ENCODE measurements at regions not wholly inside any gene's neighbourhood (a gene's known extent, or its start where the extent isn't known, plus 50 kb on each side); places are given as distances from the start of the nearest gene placed in this dataset.

DNA sequence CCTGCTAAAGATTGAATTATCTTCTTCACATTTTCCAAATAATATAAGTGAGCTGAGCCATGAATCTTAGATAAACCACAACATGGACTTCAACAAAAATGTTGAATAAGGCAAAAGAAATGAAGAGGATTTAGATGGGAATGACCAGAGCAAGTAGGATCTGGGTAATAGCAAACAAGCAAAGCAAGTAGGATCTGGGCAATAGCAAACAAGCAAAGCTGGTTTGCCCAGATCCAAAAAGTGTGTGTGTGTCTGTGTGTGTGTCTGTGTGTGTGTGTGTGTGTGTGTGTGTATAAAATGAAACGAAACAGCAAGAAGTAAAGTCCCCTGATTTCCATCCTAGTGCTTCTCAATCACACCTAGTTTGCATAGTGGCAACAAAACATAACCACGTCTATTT is 549.1 kb downstream of the RERGL start:
- DNase-seq = no peak

- DNase-seq = no peak
These were observed 561.6 kb downstream of the RERGL start for GRCh38 chr12:17528394-17528793.

- DNase-seq = no peak
These were observed 563.0 kb downstream of the RERGL start for GRCh38 chr12:17527021-17527420.

DNA sequence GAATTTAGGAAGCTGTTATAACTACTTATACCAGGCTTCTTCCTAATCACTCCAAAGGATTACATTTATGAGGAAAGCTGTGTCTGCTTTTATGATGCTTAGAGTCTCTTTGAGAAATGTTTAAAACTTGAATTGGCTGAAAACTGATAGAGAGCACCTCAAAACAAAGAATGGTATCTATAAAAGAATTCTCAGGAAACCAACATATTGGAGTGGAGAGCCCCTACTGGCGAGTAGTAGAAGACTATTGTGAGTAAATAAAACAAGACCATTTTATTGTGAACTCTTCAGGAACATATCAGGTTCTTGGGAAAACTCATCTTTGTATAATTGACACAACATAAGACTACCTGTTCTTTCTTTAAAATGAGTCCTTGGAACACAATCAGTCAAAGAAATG is 578.6 kb downstream of the RERGL start:
- DNase-seq = no peak

DNA sequence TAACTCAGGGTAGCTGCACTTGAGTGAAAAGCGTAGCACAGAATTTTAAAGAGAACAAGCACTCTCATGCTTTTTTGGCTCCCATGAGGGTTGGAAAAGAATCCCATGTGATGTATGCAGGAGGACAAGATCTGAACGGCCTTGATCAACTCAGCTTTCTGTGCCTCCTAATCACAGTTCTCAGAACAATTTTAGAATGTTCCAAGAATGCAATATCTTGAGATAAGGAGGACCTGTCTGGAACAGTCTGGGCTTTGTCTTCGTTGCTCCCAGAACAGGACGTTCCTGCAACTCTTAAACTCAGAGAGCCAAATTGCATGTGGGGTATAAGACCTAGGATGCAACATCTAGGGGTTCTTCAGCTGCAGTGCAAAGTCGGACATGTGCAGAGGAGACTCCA is 582.7 kb downstream of the RERGL start:
- no peak for DNase-seq

GRCh38 chr12:17503742-17504141 is 586.3 kb downstream of the RERGL start:
- no peak for DNase-seq

DNA sequence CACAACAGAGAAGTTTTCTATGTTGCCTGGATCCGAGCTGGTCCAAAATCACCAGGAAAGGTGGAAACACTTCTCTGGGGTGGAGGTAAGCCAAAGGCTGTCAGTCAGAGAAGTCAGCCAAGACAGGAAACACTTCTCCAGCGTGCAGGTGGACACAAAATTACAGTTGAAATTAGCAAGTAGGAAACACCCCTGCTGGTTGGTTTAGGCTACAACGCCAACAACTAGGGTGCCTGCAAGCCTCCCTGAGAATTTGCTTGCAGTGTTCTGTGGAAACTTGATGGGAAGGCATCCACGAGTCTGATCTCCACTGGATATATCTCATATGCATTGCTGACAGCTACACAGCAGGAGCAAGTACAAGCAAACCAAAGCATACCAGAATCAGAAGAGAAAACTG is 600.5 kb downstream of the RERGL start:
- DNase-seq = no peak

GRCh38 chr12:17478908-17479673 is 610.9 kb downstream of the RERGL start:
- DNase-seq = no peak

DNA sequence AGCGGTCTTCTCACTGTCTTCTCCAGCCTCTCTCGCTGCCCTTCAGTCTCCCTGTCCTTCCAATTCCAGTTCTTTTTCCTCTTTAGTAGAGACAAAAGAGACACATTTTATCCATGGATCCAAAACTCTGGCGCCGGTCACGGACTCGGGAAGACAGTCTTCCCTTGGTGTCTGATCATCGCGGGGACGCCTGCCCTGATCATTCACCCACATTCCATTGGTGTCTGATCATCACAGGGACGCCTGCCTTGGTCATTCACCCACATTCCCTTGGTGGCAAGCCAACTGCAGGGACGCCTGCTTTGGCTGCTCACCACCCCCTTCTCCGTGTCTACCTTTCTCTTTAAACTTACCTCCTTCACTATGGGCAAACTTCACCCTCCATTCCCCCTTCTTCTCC is 619.5 kb downstream of the RERGL start:
- DNase-seq = no peak

GRCh38 chr12:17459214-17459613 is 630.8 kb downstream of the RERGL start:
- DNase-seq = no peak

GRCh38 chr12:17456486-17456885 is 633.5 kb downstream of the RERGL start:
- DNase-seq = no peak

DNA sequence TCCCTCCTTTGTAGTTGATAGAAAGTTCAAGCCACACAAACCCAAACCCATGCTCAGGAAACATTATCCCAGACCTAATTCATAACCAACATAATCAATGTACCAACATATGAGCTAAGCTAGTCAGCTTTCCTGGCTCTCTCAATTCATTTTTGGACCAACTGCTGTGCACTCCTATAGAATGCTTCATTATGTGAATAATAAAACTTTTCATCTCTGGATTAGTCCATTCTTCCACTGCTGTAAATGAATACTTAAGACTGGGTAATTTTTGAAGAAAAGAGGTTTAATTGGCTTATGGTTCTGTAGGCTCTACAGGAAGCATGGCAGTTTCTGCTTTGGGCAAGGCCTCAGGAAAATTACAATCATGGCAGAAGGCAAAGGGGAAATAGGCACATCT is 651.9 kb downstream of the RERGL start:
- no peak for DNase-seq

GRCh38 chr12:17416748-17417147 is 673.2 kb downstream of the RERGL start:
- DNase-seq = no peak

DNA sequence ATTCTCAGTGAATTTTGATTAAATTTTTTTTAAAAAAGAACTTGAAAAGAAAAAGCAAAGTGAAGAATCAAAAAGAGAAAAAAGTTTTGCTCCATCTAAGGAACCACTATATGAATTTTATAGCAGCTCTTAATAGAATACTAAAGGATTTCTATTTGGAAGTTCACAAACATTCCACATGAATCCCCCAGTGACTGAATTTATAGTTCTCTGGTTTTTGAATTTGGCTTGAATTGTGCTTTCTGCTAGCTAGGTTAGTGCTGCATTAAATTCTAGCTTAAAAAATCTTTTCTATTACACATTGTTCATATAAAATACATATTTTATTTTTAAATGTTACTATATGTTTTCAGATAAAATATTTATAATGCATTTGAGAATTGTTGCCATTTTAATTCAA is 675.4 kb downstream of the RERGL start:
- no peak for DNase-seq

GRCh38 chr12:17411662-17412061 is 678.3 kb downstream of the RERGL start:
- DNase-seq = no peak

DNA sequence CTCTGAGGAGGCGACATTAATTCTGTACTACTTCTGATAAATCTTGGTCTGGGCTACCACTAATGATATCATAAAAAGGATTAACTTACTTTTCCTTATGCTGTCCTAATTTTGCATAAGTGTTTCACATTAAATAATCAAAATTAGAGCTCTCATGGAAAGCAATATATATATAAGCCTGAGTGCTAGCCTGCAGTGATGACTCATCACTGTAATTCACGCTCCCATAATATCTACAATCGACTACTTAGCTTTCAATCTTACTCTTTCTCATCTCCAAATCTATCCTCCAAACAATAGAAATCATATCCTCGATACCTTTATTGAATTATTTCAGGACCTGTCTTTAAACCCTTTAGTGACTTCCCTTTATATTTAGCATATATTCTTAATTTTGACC is 701.3 kb downstream of the RERGL start:
- DNase-seq = no peak

GRCh38 chr12:17383321-17383720 is 706.7 kb downstream of the RERGL start:
- DNase-seq = no peak

DNA sequence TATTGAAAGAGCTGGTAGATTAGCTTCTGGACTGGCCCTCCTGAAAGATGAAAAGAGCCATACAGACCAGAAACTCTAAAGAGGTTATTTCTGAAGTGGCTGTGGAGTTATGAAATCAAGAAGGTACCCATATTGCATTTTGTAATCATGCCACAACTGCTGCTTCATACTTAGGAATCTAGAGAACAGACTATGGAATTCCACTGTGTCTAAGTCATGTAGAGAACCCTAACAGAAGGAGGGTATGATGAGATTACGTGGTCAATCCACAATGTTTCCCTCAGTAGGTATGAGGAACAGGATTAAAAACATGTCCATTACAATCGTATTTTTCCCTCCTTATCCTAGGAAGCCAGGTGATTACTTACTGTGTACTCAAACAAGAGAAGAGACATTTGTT is 708.8 kb downstream of the RERGL start:
- no peak for DNase-seq

DNA sequence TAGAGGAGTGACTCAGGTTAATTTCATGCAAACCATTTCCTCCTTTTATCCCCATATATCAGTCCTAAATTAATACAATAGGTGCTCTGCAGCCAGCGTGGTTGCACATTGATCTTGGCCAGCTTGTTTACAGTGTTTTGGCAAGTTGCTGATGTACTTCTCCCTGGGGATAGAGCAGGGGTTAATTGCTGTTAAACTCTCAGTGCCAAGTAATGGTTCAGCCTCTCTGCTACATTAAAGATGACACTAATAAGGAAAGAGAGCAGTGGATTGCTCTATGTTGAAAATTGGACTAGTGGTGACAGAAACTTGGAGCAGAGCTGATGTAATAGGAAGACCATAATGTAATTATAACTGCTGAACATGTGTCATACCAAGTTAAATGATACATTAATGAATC is 717.5 kb downstream of the RERGL start:
- peak; percentile 83 for DNase-seq

GRCh38 chr12:17371491-17372215 is 718.3 kb downstream of the RERGL start:
- DNase-seq = no peak

DNA sequence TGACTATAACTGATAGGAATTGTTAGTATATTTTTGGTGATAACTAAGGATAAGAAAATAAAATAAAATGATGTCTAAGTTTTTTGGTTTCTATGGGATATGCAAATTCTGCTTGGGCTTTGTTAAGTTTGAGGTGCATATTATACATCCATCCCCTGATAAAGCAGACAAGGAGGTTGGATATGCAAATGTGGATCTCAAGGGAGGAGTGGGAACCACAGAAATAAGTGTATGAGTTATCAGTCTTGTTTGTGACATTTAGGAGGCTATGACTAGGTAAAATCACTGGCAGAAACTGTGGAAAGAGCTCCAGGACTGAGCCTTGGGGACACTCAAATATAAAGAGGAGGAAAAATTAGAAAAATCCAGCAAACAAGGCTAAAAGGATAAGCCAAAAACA is 719.4 kb downstream of the RERGL start:
- no peak for DNase-seq

DNA sequence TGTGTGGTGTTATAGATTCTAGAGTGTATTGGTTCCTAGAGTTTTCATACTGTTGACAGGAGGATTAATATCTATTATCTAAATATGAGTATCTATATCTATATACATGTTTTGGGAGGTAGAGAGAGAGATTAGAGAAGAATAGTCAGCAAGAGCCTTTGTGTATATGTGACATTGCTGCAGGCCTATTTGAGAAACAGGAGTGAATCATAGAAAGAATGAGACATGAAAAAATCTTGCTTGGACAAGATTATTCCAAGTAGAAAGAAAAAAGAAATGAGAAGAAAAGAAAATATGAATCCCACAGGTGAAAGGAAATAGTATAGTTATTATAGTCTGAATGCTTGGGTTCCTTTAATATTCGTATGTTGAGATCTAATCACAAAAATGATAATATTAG is 720.4 kb downstream of the RERGL start:
- no peak for DNase-seq

DNA sequence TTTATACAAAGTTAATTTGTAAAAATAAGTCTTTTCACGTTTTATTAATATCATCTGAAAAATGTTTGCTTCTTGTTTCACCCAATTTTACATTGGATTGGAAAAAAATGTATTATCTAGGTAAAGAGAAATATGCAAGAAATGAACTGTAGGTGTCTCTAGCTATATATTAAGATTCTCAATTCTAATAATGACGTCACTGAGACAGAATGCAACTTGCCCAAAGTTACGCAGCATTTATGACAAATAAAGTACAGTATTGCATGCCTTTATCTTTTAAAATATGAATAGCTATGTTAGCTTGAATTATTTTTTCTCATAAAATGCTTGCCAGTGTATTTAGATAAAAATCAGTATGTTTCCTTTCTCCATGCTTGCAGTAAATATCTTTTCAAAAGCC is 728.8 kb downstream of the RERGL start:
- DNase-seq = no peak

GRCh38 chr12:17358835-17359234 is 731.2 kb downstream of the RERGL start:
- DNase-seq = no peak

- no peak for DNase-seq
These were observed 732.6 kb downstream of the RERGL start for GRCh38 chr12:17357396-17357795.
